ENCODE measurements at regions not wholly inside any gene's neighbourhood (a gene's known extent, or its start where the extent isn't known, plus 50 kb on each side); places are given as distances from the start of the nearest gene placed in this dataset.

DNA sequence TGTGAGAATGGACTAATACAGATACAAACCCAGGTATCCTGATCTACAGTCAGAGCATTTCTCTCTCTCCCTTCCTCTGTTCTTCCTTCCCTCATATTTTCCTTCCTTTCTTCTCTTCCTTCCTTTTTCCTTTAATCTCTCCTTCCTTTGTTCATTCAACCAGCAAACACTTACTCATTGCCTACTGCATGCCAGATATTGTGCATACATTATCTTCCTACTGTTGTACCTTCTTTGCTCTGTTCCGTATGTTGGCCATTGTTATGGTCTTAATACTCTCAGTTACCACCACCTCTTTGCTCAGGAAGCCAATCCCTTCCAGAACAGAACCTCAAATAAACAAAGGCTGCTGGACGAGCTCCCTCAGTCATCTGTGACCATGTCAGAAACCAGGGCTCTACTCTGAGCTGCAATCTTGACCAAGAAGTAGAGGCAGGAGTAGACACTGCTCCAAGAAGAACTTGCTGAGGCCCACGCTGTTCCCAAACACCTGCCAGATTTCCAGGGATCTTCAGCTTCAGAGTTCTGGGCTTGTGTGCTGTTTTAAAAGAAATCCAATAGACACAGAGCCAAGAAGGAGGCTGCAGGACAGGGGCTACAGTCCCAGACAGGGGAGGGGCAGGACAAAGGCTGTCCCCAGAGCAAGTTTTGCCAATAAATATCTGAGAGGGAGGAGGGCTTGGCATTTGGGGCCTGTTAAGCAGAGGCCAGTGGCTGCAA is 526.7 kb upstream of the TBX3 start:
- no peaks in the 10 kb centered on the region for H3K9me3 ChIP-seq
- no peaks in the 10 kb centered on the region for H3K4me1 ChIP-seq (ENCODE audit: control insufficient read depth in 1 of 2, insufficient read depth in 1 of 2, low read depth in 1 of 2, low read length in 1 of 2)
- no peak overlapping the region for H3K27ac ChIP-seq
- no peaks in the 10 kb centered on the region for H3K27me3 ChIP-seq
- H3K4me3 ChIP-seq (ENCODE audit: low read depth in 1 of 2, low read length in 1 of 2), result no peak overlapping the region
- TF ChIP-seq, protein P1, sequence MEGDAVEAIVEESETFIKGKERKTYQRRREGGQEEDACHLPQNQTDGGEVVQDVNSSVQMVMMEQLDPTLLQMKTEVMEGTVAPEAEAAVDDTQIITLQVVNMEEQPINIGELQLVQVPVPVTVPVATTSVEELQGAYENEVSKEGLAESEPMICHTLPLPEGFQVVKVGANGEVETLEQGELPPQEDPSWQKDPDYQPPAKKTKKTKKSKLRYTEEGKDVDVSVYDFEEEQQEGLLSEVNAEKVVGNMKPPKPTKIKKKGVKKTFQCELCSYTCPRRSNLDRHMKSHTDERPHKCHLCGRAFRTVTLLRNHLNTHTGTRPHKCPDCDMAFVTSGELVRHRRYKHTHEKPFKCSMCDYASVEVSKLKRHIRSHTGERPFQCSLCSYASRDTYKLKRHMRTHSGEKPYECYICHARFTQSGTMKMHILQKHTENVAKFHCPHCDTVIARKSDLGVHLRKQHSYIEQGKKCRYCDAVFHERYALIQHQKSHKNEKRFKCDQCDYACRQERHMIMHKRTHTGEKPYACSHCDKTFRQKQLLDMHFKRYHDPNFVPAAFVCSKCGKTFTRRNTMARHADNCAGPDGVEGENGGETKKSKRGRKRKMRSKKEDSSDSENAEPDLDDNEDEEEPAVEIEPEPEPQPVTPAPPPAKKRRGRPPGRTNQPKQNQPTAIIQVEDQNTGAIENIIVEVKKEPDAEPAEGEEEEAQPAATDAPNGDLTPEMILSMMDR (IDR thresholded peaks at IDR 0.05), result no peak
- no peaks in the 10 kb centered on the region for H3K36me3 ChIP-seq

DNA sequence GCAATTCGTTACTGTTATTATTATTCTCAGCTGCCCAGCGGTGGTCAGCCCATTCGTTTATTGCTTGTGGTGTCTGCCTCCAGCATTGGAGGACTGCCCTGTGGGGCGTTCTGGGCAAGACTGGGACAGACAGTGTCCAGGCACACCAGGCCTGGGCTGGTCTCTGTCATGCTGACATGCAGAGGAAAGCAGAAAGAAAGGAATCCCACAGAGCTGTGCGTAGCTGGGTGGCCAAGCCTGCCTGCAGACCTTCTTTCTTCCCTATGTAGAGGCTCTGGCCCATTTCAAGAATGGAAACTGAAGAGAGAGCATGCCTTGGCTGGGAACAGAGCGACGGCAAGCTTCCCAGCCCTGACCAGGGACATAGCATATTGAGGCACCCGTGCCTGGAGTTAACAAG is 525.3 kb upstream of the TBX3 start:
- Histone ChIP-seq H3K27me3 (no peaks in the 10 kb centered on the region), H3K36me3 (no peaks in the 10 kb centered on the region), H3K4me1 (ENCODE audit: control insufficient read depth in 1 of 2, insufficient read depth in 1 of 2, low read depth in 1 of 2, low read length in 1 of 2) (no peaks in the 10 kb centered on the region), H3K27ac (no peak overlapping the region), H3K4me3 (ENCODE audit: low read depth in 1 of 2, low read length in 1 of 2) (no peak overlapping the region), H3K9me3 (no peaks in the 10 kb centered on the region)
- TF ChIP-seq, protein P1 (IDR thresholded peaks at IDR 0.05), result no peak

DNA sequence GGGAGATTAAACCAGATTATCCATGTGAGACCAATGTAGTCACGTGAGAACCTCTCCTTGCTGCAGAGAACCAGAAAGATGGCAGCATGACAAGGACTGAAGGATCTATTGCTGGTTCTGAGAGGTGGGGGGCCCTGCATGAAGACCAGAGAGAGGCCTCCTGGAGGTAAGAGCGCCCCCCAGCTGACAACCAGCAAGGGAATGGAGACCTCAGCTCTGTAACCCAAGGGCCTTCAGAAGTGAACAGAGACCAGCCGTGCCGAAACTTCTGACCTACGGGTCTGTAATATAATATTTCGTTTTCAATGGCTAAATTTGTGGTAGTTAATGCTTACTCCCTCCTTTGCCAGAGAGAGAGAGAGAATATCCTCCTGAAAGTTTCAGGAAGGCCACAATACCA is 524.1 kb upstream of the TBX3 start:
- Histone ChIP-seq H3K36me3 (no peaks in the 10 kb centered on the region), H3K4me1 (ENCODE audit: control insufficient read depth in 1 of 2, insufficient read depth in 1 of 2, low read depth in 1 of 2, low read length in 1 of 2) (no peaks in the 10 kb centered on the region), H3K27me3 (no peaks in the 10 kb centered on the region), H3K9me3 (no peaks in the 10 kb centered on the region), H3K27ac (no peak overlapping the region), H3K4me3 (ENCODE audit: low read depth in 1 of 2, low read length in 1 of 2) (no peak overlapping the region)
- TF ChIP-seq, protein P1 (IDR thresholded peaks at IDR 0.05), result no peak

DNA sequence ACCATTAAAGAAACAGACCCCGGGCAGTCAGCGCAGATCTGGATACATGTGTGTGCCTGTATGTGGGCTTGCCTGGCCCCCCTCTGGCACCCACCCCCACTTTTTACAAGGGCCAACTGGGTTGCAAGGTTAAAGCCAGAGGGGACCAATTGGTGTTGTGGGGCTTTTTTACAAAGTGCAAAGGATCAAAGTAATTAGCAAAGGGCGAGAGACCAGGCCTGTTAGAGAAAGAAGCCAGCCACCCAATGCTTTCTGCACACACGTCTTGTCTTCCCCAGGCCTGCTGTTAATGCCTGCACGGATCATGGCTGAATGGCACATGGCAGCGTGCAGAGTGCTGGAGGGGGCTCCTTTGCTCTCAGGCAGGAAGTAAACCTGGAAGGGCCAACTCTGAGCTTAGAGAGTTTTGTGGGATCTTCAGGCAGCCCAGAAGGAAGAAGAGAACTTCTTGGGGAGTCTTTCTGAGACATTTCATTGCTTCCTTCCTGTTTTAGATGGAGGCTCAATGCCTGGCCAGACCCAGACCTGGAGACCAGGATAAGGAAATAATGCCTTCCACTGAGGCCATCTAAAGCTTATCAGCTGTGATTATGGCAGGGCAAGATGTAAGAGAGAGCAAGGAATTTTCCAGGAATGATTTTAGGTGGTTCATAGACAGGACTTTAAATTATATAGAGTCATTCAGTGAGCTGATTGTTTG is 523.4 kb upstream of the TBX3 start:
- Histone ChIP-seq H3K9me3 (no peaks in the 10 kb centered on the region), H3K27me3 (no peaks in the 10 kb centered on the region), H3K4me1 (ENCODE audit: control insufficient read depth in 1 of 2, insufficient read depth in 1 of 2, low read depth in 1 of 2, low read length in 1 of 2) (no peaks in the 10 kb centered on the region), H3K36me3 (no peaks in the 10 kb centered on the region), H3K4me3 (ENCODE audit: low read depth in 1 of 2, low read length in 1 of 2) (no peak overlapping the region), H3K27ac (no peak overlapping the region)
- TF ChIP-seq, protein P1 (IDR thresholded peaks at IDR 0.05), result no peak

DNA sequence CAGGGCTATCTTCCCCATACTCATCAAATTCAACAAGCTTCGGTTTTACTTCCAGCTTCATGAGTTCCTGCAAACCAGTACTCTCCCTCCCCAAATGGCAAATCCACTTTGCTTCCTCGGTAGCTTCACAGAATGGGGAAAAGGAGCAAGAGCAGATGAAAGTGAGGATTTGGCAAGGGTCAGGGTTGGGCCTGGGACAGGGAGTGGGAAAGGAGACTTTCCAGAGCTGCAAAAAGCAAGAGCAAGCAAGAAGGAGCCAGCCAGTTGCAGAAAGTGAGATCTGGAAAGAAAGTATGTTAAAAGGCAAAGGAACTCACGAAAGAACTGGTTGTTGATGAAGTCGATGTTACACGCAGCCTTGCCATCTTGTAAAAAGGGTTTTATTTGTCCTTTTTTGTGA is 522.8 kb upstream of the TBX3 start:
- no peaks in the 10 kb centered on the region for H3K36me3 ChIP-seq
- H3K4me3 ChIP-seq (ENCODE audit: low read depth in 1 of 2, low read length in 1 of 2), result no peak overlapping the region
- TF ChIP-seq, protein P1 (IDR thresholded peaks at IDR 0.05), result no peak
- no peaks in the 10 kb centered on the region for H3K27me3 ChIP-seq
- H3K4me1 ChIP-seq (ENCODE audit: control insufficient read depth in 1 of 2, insufficient read depth in 1 of 2, low read depth in 1 of 2, low read length in 1 of 2), result no peaks in the 10 kb centered on the region
- no peaks in the 10 kb centered on the region for H3K9me3 ChIP-seq
- H3K27ac ChIP-seq, result no peak overlapping the region
